ENCODE measurements at regions not wholly inside any gene's neighbourhood (a gene's known extent, or its start where the extent isn't known, plus 50 kb on each side); places are given as distances from the start of the nearest gene placed in this dataset.

DNA sequence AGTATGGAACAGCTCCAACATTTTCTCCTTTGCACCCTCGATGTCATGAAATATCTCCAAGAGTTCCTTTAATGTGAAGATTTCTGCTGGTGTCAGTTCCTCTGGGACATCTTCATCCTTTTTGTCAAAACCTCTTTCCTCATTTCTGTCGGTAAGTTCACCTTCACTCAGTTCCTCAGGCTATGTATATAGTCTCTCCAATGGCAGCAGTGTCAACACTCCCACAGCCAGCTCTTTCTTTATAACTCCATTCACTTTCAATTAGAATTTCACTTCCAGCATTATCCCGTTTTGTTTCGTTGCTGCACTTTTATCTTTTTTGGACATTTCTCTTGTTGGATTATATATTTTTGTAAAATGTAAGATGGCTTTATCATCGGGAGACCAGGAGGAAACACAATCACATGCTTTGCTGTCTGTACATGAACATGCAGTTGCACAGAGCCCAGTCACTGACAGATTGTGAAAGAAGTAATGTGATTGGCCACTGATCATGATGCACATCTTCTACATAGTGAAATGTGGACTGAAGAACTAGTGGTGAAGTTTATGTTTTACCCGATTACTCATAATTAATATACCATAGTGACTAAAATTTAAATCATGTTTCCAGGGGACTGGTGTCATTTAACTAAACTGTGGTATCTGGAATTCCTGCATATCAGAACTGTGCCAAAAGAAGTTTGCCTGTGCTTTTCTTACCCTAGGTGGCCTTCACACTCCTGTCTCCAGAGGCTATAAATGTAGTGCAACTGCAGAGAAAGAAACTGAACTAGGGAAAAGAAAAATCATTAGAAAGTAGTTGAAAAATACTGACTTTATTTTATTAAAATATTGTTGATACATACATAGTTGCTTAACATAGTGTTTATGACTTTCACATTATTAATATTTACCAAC is 289.6 kb downstream of the PPP1R3A start:
- H3K4me3 ChIP-seq: no peak overlapping the region
- DNase-seq (no peak), ATAC-seq (no peak)
- intact Hi-C loops (cut with DNase I, micrococcal nuclease): no loop called here
- no peaks in the 10 kb centered on the region for H3K4me1 ChIP-seq (ENCODE audit: low read depth)
- H3K9me3 ChIP-seq: no peaks in the 10 kb centered on the region
- TF ChIP-seq, protein P1, sequence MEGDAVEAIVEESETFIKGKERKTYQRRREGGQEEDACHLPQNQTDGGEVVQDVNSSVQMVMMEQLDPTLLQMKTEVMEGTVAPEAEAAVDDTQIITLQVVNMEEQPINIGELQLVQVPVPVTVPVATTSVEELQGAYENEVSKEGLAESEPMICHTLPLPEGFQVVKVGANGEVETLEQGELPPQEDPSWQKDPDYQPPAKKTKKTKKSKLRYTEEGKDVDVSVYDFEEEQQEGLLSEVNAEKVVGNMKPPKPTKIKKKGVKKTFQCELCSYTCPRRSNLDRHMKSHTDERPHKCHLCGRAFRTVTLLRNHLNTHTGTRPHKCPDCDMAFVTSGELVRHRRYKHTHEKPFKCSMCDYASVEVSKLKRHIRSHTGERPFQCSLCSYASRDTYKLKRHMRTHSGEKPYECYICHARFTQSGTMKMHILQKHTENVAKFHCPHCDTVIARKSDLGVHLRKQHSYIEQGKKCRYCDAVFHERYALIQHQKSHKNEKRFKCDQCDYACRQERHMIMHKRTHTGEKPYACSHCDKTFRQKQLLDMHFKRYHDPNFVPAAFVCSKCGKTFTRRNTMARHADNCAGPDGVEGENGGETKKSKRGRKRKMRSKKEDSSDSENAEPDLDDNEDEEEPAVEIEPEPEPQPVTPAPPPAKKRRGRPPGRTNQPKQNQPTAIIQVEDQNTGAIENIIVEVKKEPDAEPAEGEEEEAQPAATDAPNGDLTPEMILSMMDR (IDR thresholded peaks at IDR 0.05): no peak
- H3K36me3 ChIP-seq (ENCODE audit: low read depth): no peaks in the 10 kb centered on the region

DNA sequence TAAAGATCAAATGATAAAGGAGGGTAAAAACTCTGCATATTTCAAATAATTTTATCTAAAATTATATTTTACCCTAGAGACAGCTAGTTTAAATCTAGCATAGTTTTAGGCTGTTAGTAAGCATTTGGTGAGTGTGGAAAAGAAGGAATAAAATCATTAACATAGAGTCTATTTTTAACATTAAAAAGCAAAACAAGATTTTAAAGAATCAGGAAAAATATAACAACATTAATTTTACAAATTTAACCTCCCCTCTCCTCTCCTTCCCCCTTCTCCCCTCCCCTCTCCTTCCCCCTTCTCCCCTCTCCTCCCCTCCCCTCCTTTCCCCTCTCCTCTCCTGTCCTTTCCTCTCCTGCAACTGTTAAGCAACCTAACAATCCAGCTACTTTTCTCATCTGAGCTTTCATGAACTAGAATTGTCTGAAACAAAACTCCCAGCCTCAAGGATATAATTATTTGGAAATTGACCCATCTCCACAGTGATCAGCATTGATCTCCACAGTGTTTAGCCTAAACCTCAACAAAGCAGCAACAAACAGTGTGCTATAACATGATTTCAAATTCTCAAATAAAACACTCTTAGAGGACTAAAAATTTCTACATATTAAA is 293.2 kb downstream of the PPP1R3A start:
- intact Hi-C loops (cut with DNase I, micrococcal nuclease): no loop called here
- Histone ChIP-seq H3K36me3 (ENCODE audit: low read depth) (no peaks in the 10 kb centered on the region), H3K4me3 (no peak overlapping the region), H3K4me1 (ENCODE audit: low read depth) (no peaks in the 10 kb centered on the region), H3K9me3 (peaks cover 10% of the 10 kb centered on the region)
- DNase-seq (no peak), ATAC-seq (no peak)
- TF ChIP-seq, protein P1 (IDR thresholded peaks at IDR 0.05): no peak

DNA sequence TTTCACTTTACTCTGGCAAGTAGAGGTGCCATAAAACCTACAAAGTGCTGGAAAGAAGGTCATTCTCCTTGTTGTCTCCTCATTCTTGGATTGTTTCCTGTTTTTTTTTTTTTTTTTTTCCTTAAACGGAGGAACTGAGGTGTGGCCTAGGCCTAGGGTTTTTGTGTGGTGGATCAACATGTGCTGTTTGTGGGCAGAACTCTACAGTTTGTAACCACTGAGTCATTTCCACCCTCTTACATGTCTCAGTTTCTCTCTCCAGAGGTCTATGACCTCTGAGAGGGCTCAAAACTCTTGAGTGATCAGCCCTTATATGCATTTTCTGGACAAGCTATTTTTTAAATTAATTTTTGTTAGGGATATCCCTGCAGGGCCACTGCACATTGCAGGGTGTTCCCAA is 296.0 kb downstream of the PPP1R3A start:
- no peak for ATAC-seq
- intact Hi-C loops (cut with DNase I, micrococcal nuclease): no loop called here
- TF ChIP-seq, protein P1 (IDR thresholded peaks at IDR 0.05): no peak

DNA sequence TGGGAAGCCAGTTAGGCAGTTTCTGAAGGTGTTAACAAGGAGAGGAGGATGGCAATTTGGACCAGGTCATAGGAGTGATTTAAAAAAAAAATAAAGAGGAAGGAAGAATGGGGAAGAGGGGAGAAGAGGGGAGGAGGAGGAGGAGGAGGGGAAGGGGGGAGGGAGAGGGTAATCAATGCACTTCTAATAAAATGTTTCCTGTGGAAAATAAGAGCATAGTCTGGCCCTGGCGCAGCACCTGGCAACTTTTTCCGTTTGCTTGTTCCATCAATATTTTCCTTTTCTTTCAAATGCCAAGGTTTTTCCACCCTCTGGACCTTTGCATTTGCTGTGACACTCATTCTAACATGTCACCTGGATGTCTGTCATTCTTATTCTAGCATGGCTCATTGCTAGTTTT is 308.2 kb downstream of the PPP1R3A start:
- no peak for ATAC-seq
- no peak for DNase-seq
- TF ChIP-seq, protein P1 (IDR thresholded peaks at IDR 0.05): no peak
- intact Hi-C loops (cut with DNase I, micrococcal nuclease): no loop called here
- Histone ChIP-seq H3K9me3 (no peaks in the 10 kb centered on the region), H3K4me3 (no peak overlapping the region), H3K4me1 (ENCODE audit: low read depth) (no peaks in the 10 kb centered on the region), H3K36me3 (ENCODE audit: low read depth) (no peaks in the 10 kb centered on the region)

More for the DNA sequence above, 296.0 kb downstream of the PPP1R3A start:
- DNase-seq: no peak
- H3K4me1 ChIP-seq (ENCODE audit: low read depth): no peaks in the 10 kb centered on the region
- no peak overlapping the region for H3K4me3 ChIP-seq
- peaks cover 25% of the 10 kb centered on the region for H3K9me3 ChIP-seq
- no peaks in the 10 kb centered on the region for H3K36me3 ChIP-seq (ENCODE audit: low read depth)

DNA sequence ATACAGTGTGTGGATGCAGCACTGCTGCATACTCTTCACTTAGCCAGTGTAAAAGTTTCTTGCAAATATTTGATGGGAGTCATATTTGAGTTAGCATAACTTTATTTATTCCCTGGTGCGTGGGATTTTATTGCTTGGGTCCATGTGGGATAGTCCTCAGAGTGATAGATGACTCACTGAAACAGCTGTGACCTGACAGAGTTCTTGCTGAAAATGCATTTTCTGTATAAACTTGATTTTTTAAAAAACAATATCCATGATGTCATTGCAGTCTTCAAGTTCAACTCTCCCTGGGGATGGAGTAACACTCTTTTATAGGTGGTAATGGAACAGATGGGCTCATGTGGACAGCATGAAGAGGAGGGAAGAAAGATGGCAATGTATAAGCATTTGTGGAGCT is 310.0 kb downstream of the PPP1R3A start:
- Histone ChIP-seq H3K4me1 (ENCODE audit: low read depth) (no peaks in the 10 kb centered on the region), H3K9me3 (no peaks in the 10 kb centered on the region), H3K36me3 (ENCODE audit: low read depth) (no peaks in the 10 kb centered on the region), H3K4me3 (no peak overlapping the region)
- TF ChIP-seq, protein P1 (IDR thresholded peaks at IDR 0.05): no peak
- intact Hi-C loops (cut with DNase I, micrococcal nuclease): no loop called here
- ATAC-seq (no peak), DNase-seq (no peak)
